ENCODE measurements at regions not wholly inside any gene's neighbourhood (a gene's known extent, or its start where the extent isn't known, plus 50 kb on each side); places are given as distances from the start of the nearest gene placed in this dataset.

GRCh38 chr5:153118018-153118417 is 372.5 kb upstream of the GRIA1 start:
- no peak for TF ChIP-seq CTCF (IDR thresholded peaks at IDR 0.05; ENCODE audit: insufficient read depth, low read length)
- TF ChIP-seq POLR2AphosphoS5 (IDR thresholded peaks at IDR 0.05; ENCODE audit: low read depth) = no peak
- TF ChIP-seq GABPA (IDR thresholded peaks at IDR 0.05; ENCODE audit: low read depth) = no peak
